HCT116 (cell line): ENCODE measurements at regions not wholly inside any gene's neighbourhood (a gene's known extent, or its start where the extent isn't known, plus 50 kb on each side); places are given as distances from the start of the nearest gene placed in this dataset.
"Not testable (repeated sequence)": the region's sequence is repeated elsewhere in the genome, so short reads cannot be mapped to it uniquely, and the experiment has no call there.

Experiments used
- ATAC-seq: fragments of 200-7000 bp; cut with Tn5 transposase; 2 replicates; pipeline ENCODE4 v1.9.1; 2020; ENCODE audit warnings: mild to moderate bottlenecking, moderate library complexity
- BruUV-seq: library from RNA; stranded (reverse); fragments of 400-500 nt; replicated peaks from 2 replicates; lab custom pipeline; 2021; lab: Mats Ljungman, UMichigan
- CTCF ChIA-PET: fragments of 300-600 bp; sonication (Branson Sonifier 250); formaldehyde crosslinking; loops from one replicate; lab custom pipeline; 2021; ENCODE audit warnings: antibody characterized with exemption; lab: Charles Lee
- POLR2A ChIA-PET: fragments of 300-600, 350-600 bp; sonication (Branson Sonifier 250); formaldehyde crosslinking; loops from one replicate; lab custom pipeline; 2021; ENCODE audit warnings: antibody characterized with exemption; lab: Charles Lee
- RAD21 ChIA-PET, 2 experiments: fragments of 300-600 bp; sonication (Branson Sonifier 250); formaldehyde crosslinking; loops; one replicate each; lab custom pipeline; 2023; ENCODE audit warnings: low total read pairs in 2 of 2; ENCODE audit not compliant: uncharacterized antibody in 2 of 2, unreplicated experiment in 2 of 2, low non-redundant PET in 1 of 2; lab: Charles Lee
- DNase-seq: peaks from one replicate; pipeline ENCODE4 v3.0.0-alpha.2; 2010; ENCODE audit warnings: low read depth, low spot score
- H2AFZ ChIP-seq: fragments of 200-600 bp; shearing (Covaris generic), sonication (generic); 2 replicates; pipeline ENCODE4 v1.6.1; 2017; ENCODE audit warnings: low read depth, mixed run types, mixed read lengths, antibody characterized with exemption, low read length; ENCODE audit not compliant: poor library complexity, severe bottlenecking
- H3K27ac ChIP-seq: 2 replicates; pipeline ENCODE4 v1.5.1; 2012; ENCODE audit warnings: low read depth, low read length
- H3K27me3 ChIP-seq: fragments of 200-600 bp; sonication (generic); 2 replicates; pipeline ENCODE4 v1.6.1; 2016; ENCODE audit warnings: mixed run types, low read length, mixed read lengths; ENCODE audit not compliant: insufficient read depth
- H3K36me3 ChIP-seq, 2 experiments: fragments of 200-500 bp in 1 of 2; fragments of 200-600 bp in 1 of 2; sonication (Bioruptor generic) in 1 of 2; sonication (generic) in 1 of 2; 2 replicates each; pipeline versions ENCODE4 v1.5.1 to v1.6.1; 2014 to 2016; ENCODE audit warnings: low read length in 2 of 2, inconsistent platforms in 1 of 2, mixed read lengths in 1 of 2, mixed run types in 1 of 2; ENCODE audit not compliant: insufficient read depth in 2 of 2, control insufficient read depth in 1 of 2
- H3K4me1 ChIP-seq, 2 experiments: fragments of 200-600 bp in 1 of 2; sonication (generic) in 1 of 2; 2 replicates each; pipeline versions ENCODE4 v1.5.1 to v1.6.1; 2012 to 2017; ENCODE audit warnings: low read length in 2 of 2, inconsistent platforms in 1 of 2, mild to moderate bottlenecking in 1 of 2, mixed read lengths in 1 of 2, mixed run types in 1 of 2, moderate library complexity in 1 of 2; ENCODE audit not compliant: insufficient read depth in 2 of 2, control insufficient read depth in 1 of 2
- H3K4me2 ChIP-seq: fragments of 200-600 bp; sonication (generic); 2 replicates; pipeline ENCODE4 v1.6.1; 2017; ENCODE audit warnings: mixed run types, low read length, mixed read lengths
- H3K4me3 ChIP-seq, 2 experiments: fragments of 200-600 bp in 1 of 2; sonication (generic) in 1 of 2; replicated peaks in 1 of 2; 2 replicates each; pipeline ENCODE4 v1.5.1; 2011 to 2016; ENCODE audit warnings: low read length in 2 of 2, control low read depth in 1 of 2, low read depth in 1 of 2, mild to moderate bottlenecking in 1 of 2, mixed read lengths in 1 of 2, mixed run types in 1 of 2
- H3K79me2 ChIP-seq: fragments of 200-600 bp; sonication (generic); 2 replicates; pipeline ENCODE4 v1.6.1; 2017; ENCODE audit warnings: mild to moderate bottlenecking, mixed run types, low read length, moderate library complexity, mixed read lengths; ENCODE audit not compliant: insufficient read depth
- H3K9ac ChIP-seq: fragments of 200-600 bp; sonication (generic); 2 replicates; pipeline ENCODE4 v1.6.1; 2016; ENCODE audit warnings: low read length, mixed read lengths
- H3K9me2 ChIP-seq: fragments of 200-600 bp; sonication (generic), shearing (Covaris generic); 2 replicates; pipeline ENCODE4 v1.6.1; 2017; ENCODE audit warnings: mixed run types, mild to moderate bottlenecking, moderate library complexity; ENCODE audit not compliant: insufficient read depth
- H3K9me3 ChIP-seq, 2 experiments: fragments of 200-500 bp in 1 of 2; fragments of 200-600 bp in 1 of 2; sonication (Bioruptor generic) in 1 of 2; sonication (generic) in 1 of 2; 2 replicates each; pipeline ENCODE4 v1.6.1; 2014 to 2017; ENCODE audit warnings: low read length in 2 of 2, mixed read lengths in 2 of 2, inconsistent platforms in 1 of 2, low read depth in 1 of 2, mild to moderate bottlenecking in 1 of 2, mixed run types in 1 of 2, moderate library complexity in 1 of 2; ENCODE audit not compliant: control insufficient read depth in 1 of 2, insufficient read depth in 1 of 2
- H4K20me1 ChIP-seq: fragments of 200-600 bp; sonication (generic), shearing (Covaris generic); 2 replicates; pipeline ENCODE4 v1.6.1; 2017; ENCODE audit warnings: mixed run types, mild to moderate bottlenecking, moderate library complexity; ENCODE audit not compliant: insufficient read depth
- CEBPB ChIP-seq: IDR thresholded peaks from 2 replicates; pipeline ENCODE4 v1.6.1; 2012; ENCODE audit warnings: low read depth
- EZH2 ChIP-seq: fragments of 200-600 bp; sonication (generic); IDR thresholded peaks from 2 replicates; pipeline ENCODE4 v1.6.1; 2017; ENCODE audit warnings: antibody characterized with exemption, mixed run types
- EZH2phosphoT487 ChIP-seq: fragments of 200-600 bp; IDR thresholded peaks from 2 replicates; pipeline ENCODE4 v1.6.1; 2018; ENCODE audit warnings: antibody characterized with exemption, borderline replicate concordance
- JUND ChIP-seq: IDR thresholded peaks from 2 replicates; pipeline ENCODE4 v1.6.1; 2012
- POLR2AphosphoS5 ChIP-seq: IDR thresholded peaks from 2 replicates; pipeline ENCODE4 v1.6.1; 2011; ENCODE audit warnings: mild to moderate bottlenecking, low read depth, low read length, moderate library complexity
- RAD21 ChIP-seq: IDR thresholded peaks from 2 replicates; pipeline ENCODE4 v1.6.1; 2012; ENCODE audit warnings: low read depth, mild to moderate bottlenecking
- SP1 ChIP-seq: IDR thresholded peaks from 2 replicates; pipeline ENCODE4 v1.6.1; 2012; ENCODE audit warnings: low read depth
- YY1 ChIP-seq: IDR thresholded peaks from 2 replicates; pipeline ENCODE4 v1.6.1; 2011; ENCODE audit warnings: low read length, low read depth, moderate library complexity, mild to moderate bottlenecking; ENCODE audit not compliant: insufficient replicate concordance; ENCODE audit errors: extremely low read depth
- intact Hi-C: fragments of 100-400 bp; cut with micrococcal nuclease; formaldehyde crosslinking; loops from 2 replicates; pipeline ENCODE4 v1.10.0; 2022
- TF ChIP-seq, protein P1 (sequence below): IDR thresholded peaks from 2 replicates; pipeline ENCODE4 v1.6.1; 2012
- TF ChIP-seq, protein P2 (sequence below): IDR thresholded peaks from 2 replicates; pipeline ENCODE4 v1.6.1; 2011; ENCODE audit warnings: mild to moderate bottlenecking, low read length, moderate library complexity; ENCODE audit not compliant: insufficient replicate concordance; ENCODE audit errors: extremely low read depth
- TF ChIP-seq, protein P3 (sequence below), 3 experiments: fragments of 200-600 bp in 1 of 3; sonication (generic) in 1 of 3; IDR thresholded peaks in 2 of 3; conservative IDR thresholded peaks in 1 of 3; 2 replicates each; pipeline ENCODE4 v1.5.1; 2012 to 2017; ENCODE audit warnings: low read depth in 2 of 3, low read length in 2 of 3, antibody characterized with exemption in 1 of 3, borderline replicate concordance in 1 of 3, control low read depth in 1 of 3, mild to moderate bottlenecking in 1 of 3, mixed read lengths in 1 of 3, mixed run types in 1 of 3, moderate library complexity in 1 of 3; ENCODE audit not compliant: insufficient read depth in 1 of 3

DNA sequence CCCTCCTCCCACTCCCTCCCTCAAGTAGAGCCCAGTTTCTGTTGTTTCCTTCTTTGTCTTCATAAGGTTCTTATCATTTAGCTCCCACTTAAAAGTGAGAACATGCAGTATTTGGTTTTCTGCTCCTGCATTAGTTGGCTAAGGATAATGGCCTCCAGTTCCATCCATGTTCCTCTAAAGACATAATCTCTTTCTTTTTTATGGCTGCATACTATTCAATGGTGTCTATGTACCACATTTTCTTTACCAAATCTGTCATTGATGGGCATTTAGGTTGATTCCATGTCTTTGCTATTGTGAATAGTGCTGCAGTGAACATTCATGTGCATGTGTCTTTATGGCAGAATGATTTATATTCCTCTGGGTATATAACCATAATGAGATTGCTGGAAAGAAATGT lies 158.6 kb downstream of the MEX3B start:
- intact Hi-C loops, H3K9me3 ChIP-seq, BruUV-seq, DNase-seq, CTCF ChIA-PET, H3K4me2 ChIP-seq, H3K9ac ChIP-seq, H4K20me1 ChIP-seq, H3K9me2 ChIP-seq, RAD21 ChIA-PET, H3K4me1 ChIP-seq, H3K4me3 ChIP-seq, H3K79me2 ChIP-seq, H3K36me3 ChIP-seq, H2AFZ ChIP-seq, POLR2A ChIA-PET, H3K27ac ChIP-seq, ATAC-seq: not testable (repeated sequence)
- H3K27me3 ChIP-seq, result peaks cover 17% of the 10 kb centered on the region; the same call in 1 of the 2 replicates

DNA sequence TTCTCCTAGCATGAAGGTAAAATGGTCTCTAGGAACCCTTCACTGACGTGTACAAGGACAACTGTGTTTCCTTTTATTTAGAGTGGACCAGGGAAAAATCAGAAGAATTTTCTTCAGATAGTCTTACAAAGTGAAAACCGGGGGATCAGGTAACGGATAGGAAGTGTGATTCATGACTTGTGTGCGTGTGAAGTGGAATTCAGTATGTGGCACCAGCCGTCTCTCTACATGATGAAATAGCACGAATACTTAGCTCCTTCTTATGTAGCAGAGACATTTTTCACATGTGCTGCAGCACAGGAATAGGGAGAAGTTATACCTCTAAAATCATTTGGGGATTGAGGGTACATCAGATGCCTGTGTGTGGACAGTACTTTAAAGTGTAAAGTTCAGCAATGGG lies 159.2 kb downstream of the MEX3B start:
- H3K9me3 ChIP-seq, result no peaks in the 10 kb centered on the region
- intact Hi-C loops, result no loop called here

More for the DNA sequence above, 159.2 kb downstream of the MEX3B start:
- DNase-seq, result no peak
- CTCF ChIA-PET, result no interaction called here
- TF ChIP-seq, protein P1, sequence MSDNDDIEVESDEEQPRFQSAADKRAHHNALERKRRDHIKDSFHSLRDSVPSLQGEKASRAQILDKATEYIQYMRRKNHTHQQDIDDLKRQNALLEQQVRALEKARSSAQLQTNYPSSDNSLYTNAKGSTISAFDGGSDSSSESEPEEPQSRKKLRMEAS, result no peak
- TF ChIP-seq, protein P2, sequence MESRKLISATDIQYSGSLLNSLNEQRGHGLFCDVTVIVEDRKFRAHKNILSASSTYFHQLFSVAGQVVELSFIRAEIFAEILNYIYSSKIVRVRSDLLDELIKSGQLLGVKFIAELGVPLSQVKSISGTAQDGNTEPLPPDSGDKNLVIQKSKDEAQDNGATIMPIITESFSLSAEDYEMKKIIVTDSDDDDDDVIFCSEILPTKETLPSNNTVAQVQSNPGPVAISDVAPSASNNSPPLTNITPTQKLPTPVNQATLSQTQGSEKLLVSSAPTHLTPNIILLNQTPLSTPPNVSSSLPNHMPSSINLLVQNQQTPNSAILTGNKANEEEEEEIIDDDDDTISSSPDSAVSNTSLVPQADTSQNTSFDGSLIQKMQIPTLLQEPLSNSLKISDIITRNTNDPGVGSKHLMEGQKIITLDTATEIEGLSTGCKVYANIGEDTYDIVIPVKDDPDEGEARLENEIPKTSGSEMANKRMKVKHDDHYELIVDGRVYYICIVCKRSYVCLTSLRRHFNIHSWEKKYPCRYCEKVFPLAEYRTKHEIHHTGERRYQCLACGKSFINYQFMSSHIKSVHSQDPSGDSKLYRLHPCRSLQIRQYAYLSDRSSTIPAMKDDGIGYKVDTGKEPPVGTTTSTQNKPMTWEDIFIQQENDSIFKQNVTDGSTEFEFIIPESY, result no peak
- TF ChIP-seq SP1, result no peak
- TF ChIP-seq EZH2phosphoT487, result no peak
- no peak for TF ChIP-seq POLR2AphosphoS5
- TF ChIP-seq JUND, result no peak
- no peak for TF ChIP-seq EZH2
- TF ChIP-seq CEBPB, result no peak
- no peak for TF ChIP-seq RAD21
- TF ChIP-seq YY1, result no peak
- TF ChIP-seq, protein P3, sequence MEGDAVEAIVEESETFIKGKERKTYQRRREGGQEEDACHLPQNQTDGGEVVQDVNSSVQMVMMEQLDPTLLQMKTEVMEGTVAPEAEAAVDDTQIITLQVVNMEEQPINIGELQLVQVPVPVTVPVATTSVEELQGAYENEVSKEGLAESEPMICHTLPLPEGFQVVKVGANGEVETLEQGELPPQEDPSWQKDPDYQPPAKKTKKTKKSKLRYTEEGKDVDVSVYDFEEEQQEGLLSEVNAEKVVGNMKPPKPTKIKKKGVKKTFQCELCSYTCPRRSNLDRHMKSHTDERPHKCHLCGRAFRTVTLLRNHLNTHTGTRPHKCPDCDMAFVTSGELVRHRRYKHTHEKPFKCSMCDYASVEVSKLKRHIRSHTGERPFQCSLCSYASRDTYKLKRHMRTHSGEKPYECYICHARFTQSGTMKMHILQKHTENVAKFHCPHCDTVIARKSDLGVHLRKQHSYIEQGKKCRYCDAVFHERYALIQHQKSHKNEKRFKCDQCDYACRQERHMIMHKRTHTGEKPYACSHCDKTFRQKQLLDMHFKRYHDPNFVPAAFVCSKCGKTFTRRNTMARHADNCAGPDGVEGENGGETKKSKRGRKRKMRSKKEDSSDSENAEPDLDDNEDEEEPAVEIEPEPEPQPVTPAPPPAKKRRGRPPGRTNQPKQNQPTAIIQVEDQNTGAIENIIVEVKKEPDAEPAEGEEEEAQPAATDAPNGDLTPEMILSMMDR (IDR thresholded peaks at IDR 0.05 in 2 of 3, conservative IDR thresholded peaks at IDR 0.05 in 1 of 3; ENCODE audit: borderline replicate concordance in 1 of 3, insufficient read depth in 1 of 3, low read depth in 2 of 3, low read length in 2 of 3), result no peak
- TF ChIP-seq, all 23 proteins: peak for 0
- Histone ChIP-seq H2AFZ (no peak overlapping the region), H4K20me1 (no peaks in the 10 kb centered on the region), H3K79me2 (no peaks in the 10 kb centered on the region), H3K9ac (no peak overlapping the region), H3K27ac (no peak overlapping the region), H3K27me3 (peaks cover 17% of the 10 kb centered on the region; the same call in 1 of the 2 replicates), H3K9me2 (no peaks in the 10 kb centered on the region), H3K4me1 (no peaks in the 10 kb centered on the region), H3K4me3 (no peak overlapping the region), H3K36me3 (no peaks in the 10 kb centered on the region), H3K4me2 (no peak overlapping the region)
- ATAC-seq, result no peak
- POLR2A ChIA-PET, result no interaction called here
- BruUV-seq, result no TSS peak
- RAD21 ChIA-PET, result no interaction called here
